HG03354 (cell line): ENCODE measurements at regions not wholly inside any gene's neighbourhood (a gene's known extent, or its start where the extent isn't known, plus 50 kb on each side); places are given as distances from the start of the nearest gene placed in this dataset.
"Not testable (repeated sequence)": the region's sequence is repeated elsewhere in the genome, so short reads cannot be mapped to it uniquely, and the experiment has no call there.

Source experiments
- ATAC-seq: cut with Tn5 transposase; IDR thresholded peaks from one replicate; pipeline ENCODE4 v1.9.1; 2021; ENCODE audit warnings: mild to moderate bottlenecking; ENCODE audit not compliant: unreplicated experiment, poor library complexity, severe bottlenecking

GRCh38 chr10:71078454-71079145, 133.8 kb upstream of the UNC5B start:
- no peak for ATAC-seq

DNA sequence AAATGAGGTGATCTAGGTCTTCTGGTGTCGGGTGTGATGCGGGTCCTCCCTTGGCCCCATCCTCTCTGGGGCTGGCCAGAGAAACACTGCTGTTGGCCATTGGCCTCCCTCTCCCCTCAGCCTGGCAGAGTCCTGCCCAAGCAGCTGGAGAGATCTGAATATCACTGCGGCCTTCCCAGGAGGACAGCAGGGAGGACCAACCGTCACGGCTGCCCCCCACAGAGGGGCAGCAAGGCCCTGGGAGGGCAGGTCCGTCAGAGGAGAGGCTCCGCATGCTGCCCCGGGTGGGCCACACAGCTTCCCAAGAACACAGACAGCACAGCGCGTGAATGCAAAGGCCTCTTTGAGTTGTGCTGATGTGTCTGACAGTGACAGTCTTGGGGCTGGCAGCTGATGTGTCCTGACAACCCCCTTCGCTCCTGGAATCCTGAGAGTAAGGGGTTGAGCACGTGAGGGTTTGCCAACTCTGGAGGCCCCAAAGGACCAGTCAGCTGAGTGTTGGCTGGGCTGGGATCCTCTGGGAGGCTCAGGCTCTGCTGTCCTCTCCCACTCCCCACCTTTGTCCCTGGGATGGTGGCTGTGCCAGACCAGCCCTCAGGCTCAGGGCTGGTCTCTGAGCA, 132.5 kb upstream of the UNC5B start:
- ATAC-seq: no peak

DNA sequence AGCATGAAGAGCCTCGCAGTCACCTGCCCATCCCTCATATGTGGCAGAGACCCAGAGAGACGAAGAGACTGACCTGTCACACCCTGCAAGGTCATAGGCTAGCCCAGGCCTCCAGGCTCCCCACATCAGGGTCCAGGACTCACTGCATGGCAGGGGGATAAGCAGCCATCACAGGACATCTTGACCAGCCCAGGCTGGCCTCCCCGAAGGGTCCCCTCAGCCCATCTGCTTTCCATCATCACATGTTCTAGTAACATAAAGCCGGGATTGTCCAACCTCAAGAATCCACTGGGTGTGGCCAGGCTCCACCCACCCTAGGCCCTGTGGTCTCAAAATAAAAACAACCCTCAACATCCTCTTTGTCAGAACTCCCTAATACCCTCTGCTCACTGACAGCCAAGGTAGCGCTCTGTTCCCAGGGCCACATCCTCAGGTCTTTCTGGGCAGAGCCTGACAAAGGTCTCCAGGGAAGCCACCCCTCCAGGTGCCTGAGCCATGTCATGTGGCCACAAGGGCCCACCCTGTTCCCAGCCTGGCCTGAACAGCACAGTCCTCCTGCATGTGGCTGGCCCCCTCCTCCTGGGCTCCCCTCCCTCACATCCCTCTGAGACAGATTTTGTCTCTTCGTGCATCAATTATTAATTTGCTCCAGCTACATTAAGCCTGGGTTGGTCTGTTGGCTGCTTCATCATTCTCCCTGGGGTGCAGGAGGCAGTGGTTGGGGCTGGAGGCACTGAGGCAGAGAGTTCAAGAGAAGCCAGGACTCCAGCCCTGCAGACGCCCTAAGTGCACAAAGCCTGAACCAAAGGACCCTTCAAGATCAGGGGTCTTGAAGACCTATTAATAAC, 131.8 kb upstream of the UNC5B start:
- no peak for ATAC-seq

DNA sequence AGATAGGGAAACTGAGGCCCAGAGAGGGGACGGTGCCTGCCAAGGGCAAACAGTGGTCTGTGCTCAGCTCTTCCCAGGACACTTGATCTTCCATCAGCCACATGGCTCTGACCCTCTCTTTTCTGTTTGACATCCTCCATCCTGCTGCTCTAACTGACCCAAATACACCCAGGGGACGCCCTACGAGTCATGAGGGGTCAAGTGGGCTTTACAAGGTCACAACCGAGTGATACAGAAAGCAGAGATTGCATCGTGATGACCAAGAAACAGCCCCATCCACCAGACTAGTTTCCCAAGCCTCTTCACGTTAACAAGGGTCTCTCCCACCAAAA, 131.2 kb upstream of the UNC5B start:
- no peak for ATAC-seq

DNA sequence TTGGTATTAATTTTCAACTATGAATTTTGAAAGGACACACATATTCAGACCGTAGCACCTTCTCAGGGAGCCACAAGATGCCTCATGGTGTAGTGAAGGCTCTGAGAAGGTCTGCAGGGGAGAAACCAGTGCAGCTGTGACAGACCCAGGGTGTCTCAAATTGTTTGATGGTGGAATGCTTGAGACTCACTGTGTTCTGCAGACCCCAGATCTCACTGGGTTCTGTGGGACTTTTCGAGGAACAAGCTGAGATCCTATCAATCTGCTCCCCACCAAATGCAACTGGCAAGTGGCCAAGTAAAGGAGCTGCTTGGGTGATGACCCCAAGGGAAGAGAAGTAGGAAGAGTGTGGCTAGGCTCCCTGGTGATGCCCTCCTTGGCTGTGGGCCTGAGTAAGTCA, 130.5 kb upstream of the UNC5B start:
- no peak for ATAC-seq

DNA sequence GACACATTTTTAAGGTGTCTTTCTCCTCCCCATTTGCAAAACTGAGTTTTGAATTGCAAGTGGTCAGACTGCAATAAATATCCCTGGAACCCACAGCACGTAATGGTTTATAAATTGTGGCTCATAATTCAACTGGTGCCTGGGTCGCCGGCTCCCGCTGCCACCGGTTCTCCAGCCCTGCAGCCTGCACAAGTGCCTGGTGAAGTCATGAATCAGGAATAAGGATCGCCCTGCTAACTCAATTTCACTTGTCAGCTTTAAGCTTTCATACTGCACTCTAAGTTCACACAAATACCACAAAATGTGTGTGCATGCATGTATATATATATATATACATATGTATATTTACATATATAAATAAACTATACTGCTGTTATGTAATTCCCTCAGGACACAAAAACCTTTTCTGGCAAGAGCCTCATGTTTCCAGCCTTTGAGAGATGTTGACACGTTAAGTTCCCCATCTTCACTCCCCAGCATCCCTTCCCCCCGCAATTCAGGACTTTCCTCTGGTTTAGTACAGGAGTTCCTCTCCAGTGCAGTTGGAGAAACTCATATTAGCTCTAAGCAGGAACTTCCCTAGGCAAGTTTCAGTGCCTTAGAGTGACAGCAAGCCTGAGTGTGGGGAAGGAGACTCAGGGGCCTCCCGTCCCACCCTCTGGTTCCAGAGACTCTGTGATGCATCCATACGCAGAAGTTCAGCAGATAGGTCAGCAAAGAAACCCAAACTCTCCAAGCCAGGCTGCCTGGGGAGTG, 129.2 kb upstream of the UNC5B start:
- ATAC-seq: no peak

- no peak for ATAC-seq
These were observed 128.7 kb upstream of the UNC5B start for GRCh38 chr10:71083716-71083975.

GRCh38 chr10:71084061-71084817, 128.1 kb upstream of the UNC5B start:
- no peak for ATAC-seq

GRCh38 chr10:71084818-71085126, 127.6 kb upstream of the UNC5B start:
- ATAC-seq: no peak

DNA sequence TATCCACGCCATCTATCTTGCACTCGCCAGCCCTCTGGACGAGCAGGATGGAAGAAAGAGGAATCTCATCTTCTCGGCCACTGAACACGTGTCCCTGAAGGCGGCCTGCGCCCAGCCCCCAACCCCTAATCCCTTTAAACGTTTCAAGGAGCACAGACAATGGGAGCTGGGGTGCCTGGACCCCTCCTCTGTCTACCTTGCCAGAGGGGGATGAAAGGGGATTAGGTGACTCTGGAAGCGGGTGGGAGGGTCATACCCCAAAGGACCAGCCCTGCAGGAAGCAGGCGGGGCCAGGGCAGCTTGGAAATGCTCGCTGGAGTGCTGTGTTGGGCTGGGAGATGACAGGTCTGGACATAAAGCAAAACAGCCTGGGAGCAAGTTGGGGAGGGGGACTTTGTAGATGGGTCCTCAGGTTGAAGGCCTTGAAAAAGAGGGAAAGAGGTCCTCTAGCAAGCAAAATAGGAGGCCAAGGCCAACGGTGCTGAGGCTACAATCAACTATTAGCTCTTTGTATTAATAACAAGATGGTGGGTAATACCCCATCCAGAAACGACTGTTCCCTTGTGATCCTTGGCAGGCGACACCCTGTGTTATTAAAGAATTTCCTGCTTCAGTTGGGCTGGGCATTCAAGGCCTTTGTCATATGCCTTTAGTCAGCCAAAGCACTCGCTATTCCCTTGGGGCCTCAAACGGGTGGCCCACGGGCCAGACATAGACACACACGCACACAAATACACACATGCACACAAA, 126.5 kb upstream of the UNC5B start:
- ATAC-seq: no peak

- ATAC-seq: no peak
These were observed 125.8 kb upstream of the UNC5B start for GRCh38 chr10:71086439-71087080.

- no peak for ATAC-seq
These were observed 124.7 kb upstream of the UNC5B start for GRCh38 chr10:71087622-71088021.

DNA sequence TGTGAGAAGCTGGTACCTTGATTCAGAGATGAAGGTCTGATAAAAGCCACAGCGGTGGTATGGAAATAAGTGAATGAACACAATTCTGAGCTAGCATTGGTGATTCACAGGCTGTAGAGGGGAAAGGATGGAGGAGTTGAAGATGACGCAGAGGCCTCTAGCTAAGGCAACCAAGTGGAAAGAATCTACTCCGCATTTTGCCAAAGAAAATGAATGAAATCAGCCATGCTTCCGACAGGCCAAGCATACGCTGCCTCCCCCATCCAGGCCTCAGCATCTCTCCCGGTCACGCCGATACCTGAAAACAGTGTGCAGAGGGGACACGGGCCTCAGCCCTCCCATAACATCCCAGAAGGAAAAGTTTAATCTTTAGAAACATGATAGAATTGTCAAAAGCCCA, 124.3 kb upstream of the UNC5B start:
- ATAC-seq: no peak

- not testable (repeated sequence) for ATAC-seq
These were observed 123.8 kb upstream of the UNC5B start for GRCh38 chr10:71088578-71088977.

DNA sequence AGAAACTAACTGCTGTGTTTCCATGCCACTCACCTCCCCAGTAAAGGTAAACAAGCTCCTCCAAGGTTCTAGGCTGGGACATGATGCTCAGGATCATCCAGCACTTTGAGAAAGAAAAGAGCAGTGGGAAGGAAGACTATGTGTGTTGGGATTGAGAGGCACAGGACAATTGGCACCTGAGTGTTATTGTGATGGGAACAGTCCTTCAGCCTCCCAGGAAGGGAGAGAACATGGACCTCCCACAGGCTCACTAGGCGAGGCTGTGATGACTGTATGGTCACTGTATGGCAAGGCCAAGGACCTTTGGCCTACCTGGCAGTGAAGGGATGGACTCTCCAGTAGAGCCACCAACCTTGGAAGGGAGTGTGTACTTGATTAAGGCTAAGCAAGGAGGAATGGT, 123.2 kb upstream of the UNC5B start:
- ATAC-seq: no peak

GRCh38 chr10:71090330-71090729, 122.0 kb upstream of the UNC5B start:
- no peak for ATAC-seq

GRCh38 chr10:71090801-71091200, 121.6 kb upstream of the UNC5B start:
- no peak for ATAC-seq

DNA sequence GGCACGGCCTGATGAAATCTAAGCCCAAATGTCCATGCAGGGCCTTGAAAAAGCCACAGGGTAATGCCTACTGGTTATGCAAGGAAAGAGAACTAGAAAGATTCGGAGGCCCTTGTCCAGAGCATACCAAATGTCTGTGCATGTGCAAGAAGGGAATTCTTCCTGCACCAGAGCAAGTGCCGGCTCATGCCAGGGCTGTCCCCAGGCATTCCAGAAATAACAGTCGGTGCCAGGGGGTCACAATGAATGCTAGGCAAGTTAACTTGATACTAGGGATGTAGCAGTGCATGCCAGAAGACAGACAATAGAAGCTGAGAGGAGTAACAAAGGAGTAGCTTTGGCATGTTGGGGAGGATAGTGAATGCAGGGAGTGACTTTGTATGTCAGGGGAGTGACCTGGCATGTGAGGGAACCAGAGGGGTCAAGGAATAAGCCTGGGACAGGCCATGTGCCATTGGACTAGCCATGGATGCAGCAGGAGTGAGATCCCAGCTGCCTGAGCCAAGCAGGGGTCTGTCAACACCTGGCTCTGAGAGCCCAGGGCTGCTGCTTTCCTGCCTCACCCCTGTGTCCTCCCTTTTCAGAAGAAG, 119.5 kb upstream of the UNC5B start:
- ATAC-seq: no peak

DNA sequence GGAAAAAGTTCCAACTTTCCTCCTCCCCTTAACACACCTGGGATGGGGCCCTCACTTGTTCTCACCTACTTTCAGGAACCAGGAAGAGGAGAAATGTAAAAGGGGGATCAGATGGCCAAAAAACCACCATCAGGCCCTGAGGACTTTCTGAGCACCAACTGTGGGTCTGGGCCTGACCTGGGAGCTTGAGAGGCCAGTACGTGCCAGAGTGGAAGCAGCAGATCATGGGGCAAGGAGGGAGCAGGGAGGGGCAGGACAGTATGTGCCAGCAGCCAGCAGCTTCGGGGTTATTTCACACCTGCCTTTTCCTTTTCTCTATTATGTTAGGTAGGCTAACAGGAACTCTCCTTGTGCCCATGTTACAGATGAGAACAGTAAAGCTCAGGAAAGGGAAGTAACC, 118.8 kb upstream of the UNC5B start:
- ATAC-seq: no peak
